Left lobe of liver (tissue), 2 donors: ENCODE measurements at regions not wholly inside any gene's neighbourhood (a gene's known extent, or its start where the extent isn't known, plus 50 kb on each side); places are given as distances from the start of the nearest gene placed in this dataset.
"Not testable (repeated sequence)": the region's sequence is repeated elsewhere in the genome, so short reads cannot be mapped to it uniquely, and the experiment has no call there.

Experiments
- ATAC-seq: fragments of 200-7000 bp; cut with Tn5 transposase; one replicate; pipeline ENCODE4 v1.9.1; 2020; ENCODE audit warnings: mild to moderate bottlenecking, moderate library complexity
- DNase-seq: peaks from one replicate; pipeline ENCODE4 v3.0.0-alpha.2; 2020; ENCODE audit warnings: low spot score
- donor health status: DM: no; HTN: no; CAD: no; lungs with moderate emphysema.
- donor health status: DM: no; HTN: yes; CAD: no.

GRCh38 chr5:12623408-12623807 lies 719.2 kb upstream of the CTNND2 start:
- DNase-seq (no peak), ATAC-seq (no peak)

- ATAC-seq (no peak), DNase-seq (no peak)
Measured at GRCh38 chr5:12616093-12616492, 711.8 kb upstream of the CTNND2 start.

- no peak for DNase-seq
- ATAC-seq, result no peak
Measured at GRCh38 chr5:12615141-12615820, 711.0 kb upstream of the CTNND2 start.

GRCh38 chr5:12614608-12615007 lies 710.4 kb upstream of the CTNND2 start:
- ATAC-seq, result no peak
- no peak for DNase-seq

- DNase-seq, result no peak
- ATAC-seq, result no peak
Measured at GRCh38 chr5:12611132-12611531, 706.9 kb upstream of the CTNND2 start.

GRCh38 chr5:12607817-12608216 lies 703.6 kb upstream of the CTNND2 start:
- not testable (repeated sequence) for DNase-seq, ATAC-seq

- DNase-seq (no peak), ATAC-seq (no peak)
Measured at GRCh38 chr5:12592228-12592627, 688.0 kb upstream of the CTNND2 start.

GRCh38 chr5:12586406-12586805 lies 682.2 kb upstream of the CTNND2 start:
- ATAC-seq (no peak), DNase-seq (no peak)

- ATAC-seq, DNase-seq: not testable (repeated sequence)
Measured at GRCh38 chr5:12578803-12579202, 674.6 kb upstream of the CTNND2 start.

GRCh38 chr5:12576953-12577352 lies 672.7 kb upstream of the CTNND2 start:
- ATAC-seq, DNase-seq: not testable (repeated sequence)

- DNase-seq, ATAC-seq: not testable (repeated sequence)
Measured at GRCh38 chr5:12574298-12575093, 670.2 kb upstream of the CTNND2 start.

- ATAC-seq, DNase-seq: not testable (repeated sequence)
Measured at GRCh38 chr5:12573916-12574297, 669.7 kb upstream of the CTNND2 start.

- no peak for ATAC-seq
- no peak for DNase-seq
Measured at GRCh38 chr5:12570688-12571087, 666.4 kb upstream of the CTNND2 start.

GRCh38 chr5:12566441-12566840 lies 662.2 kb upstream of the CTNND2 start:
- DNase-seq, result no peak
- no peak for ATAC-seq

GRCh38 chr5:12557012-12557411 lies 652.8 kb upstream of the CTNND2 start:
- no peak for ATAC-seq

GRCh38 chr5:12526113-12526512 lies 621.9 kb upstream of the CTNND2 start:
- DNase-seq (no peak), ATAC-seq (no peak)

More at GRCh38 chr5:12557012-12557411, 652.8 kb upstream of the CTNND2 start:
- no peak for DNase-seq

GRCh38 chr5:12522116-12522515 lies 617.9 kb upstream of the CTNND2 start:
- ATAC-seq, result no peak

GRCh38 chr5:12504983-12505382 lies 600.7 kb upstream of the CTNND2 start:
- not testable (repeated sequence) for DNase-seq, ATAC-seq

More at GRCh38 chr5:12522116-12522515, 617.9 kb upstream of the CTNND2 start:
- DNase-seq, result no peak

GRCh38 chr5:12488161-12488560 lies 583.9 kb upstream of the CTNND2 start:
- no peak for DNase-seq
- ATAC-seq, result no peak

GRCh38 chr5:12480487-12480886 lies 576.2 kb upstream of the CTNND2 start:
- peak; percentile 20 for ATAC-seq
- no peak for DNase-seq

GRCh38 chr5:12477554-12477953 lies 573.3 kb upstream of the CTNND2 start:
- DNase-seq, result no peak
- no peak for ATAC-seq

- DNase-seq, result no peak
- no peak for ATAC-seq
Measured at GRCh38 chr5:12467799-12468198, 563.6 kb upstream of the CTNND2 start.
